SH-SY5Y (cell line): ENCODE measurements at regions not wholly inside any gene's neighbourhood (a gene's known extent, or its start where the extent isn't known, plus 50 kb on each side); places are given as distances from the start of the nearest gene placed in this dataset.

Experiments
- GATA2 ChIP-seq: IDR thresholded peaks from 2 replicates; pipeline ENCODE4 v1.6.1; 2011; ENCODE audit warnings: mild to moderate bottlenecking, low read depth, low read length
- GATA3 ChIP-seq: IDR thresholded peaks from 2 replicates; pipeline ENCODE4 v1.6.1; 2011; ENCODE audit warnings: low read depth, mild to moderate bottlenecking, low read length, moderate library complexity

DNA sequence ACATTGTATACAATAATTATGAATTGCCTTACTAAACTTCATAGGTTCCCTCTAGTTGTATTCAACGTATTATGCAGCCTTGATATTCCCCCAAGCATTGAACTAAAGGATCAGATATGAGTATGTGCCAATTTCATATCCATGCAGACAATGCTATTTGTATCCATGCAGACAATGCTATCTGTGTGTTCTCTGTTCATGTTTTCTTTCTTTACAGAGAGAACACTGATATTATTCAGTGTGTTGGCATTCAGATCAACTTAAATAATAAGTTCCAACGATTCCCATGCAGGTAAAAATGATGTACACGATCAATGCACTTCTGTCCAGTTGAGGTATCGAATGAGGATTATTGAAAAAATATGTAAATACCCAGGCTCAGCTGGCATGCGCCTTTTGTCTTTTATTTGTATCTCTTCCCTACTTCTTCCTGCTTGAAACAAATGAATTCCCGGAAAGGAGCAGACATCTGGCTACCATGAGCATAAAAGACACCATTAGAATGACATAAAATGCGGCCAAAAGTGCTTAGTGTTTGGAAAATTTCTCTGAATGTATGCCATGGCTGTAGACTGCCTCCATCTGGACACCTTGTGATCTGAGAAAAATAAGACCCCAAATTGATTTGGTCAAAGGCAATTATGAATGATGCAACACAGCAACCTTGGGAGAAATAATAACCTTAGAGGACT is 731.5 kb downstream of the SLITRK1 start:
- TF ChIP-seq GATA3 = no peak
- TF ChIP-seq GATA2 = no peak
